HL-60/S4 treated with phorbol 12-myristate 13-acetate at 8.2 ng/mL for 4 days and 3 days (cell line): ENCODE measurements at regions not wholly inside any gene's neighbourhood (a gene's known extent, or its start where the extent isn't known, plus 50 kb on each side); places are given as distances from the start of the nearest gene placed in this dataset.

Experiments used
- in situ Hi-C: fragments of 300-500 bp; cut with MboI; formaldehyde crosslinking; loops from 2 replicates; pipeline ENCODE4 v1.15.0; 2022; ENCODE audit warnings: low sequenced_read_pairs

DNA sequence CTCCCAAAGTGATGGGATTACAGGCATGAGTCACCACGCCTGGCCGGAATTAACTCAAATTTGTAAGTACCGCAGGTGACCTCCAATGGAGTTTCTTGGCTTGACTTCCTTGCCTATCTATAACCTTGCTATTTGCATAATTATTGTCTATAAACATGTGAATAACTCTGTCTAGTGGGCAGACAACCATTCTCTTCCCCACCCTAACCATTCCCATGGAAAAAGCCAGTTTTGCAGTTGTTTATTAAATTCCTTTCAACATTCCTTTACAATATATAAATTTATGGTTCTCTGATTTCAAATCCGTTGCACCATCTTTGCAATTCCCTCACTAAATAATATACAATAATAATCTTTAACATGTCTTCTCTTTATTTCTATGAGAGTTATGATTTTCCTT, 61.0 kb upstream of the ZDHHC17 start:
- in situ Hi-C loops: no loop called here

DNA sequence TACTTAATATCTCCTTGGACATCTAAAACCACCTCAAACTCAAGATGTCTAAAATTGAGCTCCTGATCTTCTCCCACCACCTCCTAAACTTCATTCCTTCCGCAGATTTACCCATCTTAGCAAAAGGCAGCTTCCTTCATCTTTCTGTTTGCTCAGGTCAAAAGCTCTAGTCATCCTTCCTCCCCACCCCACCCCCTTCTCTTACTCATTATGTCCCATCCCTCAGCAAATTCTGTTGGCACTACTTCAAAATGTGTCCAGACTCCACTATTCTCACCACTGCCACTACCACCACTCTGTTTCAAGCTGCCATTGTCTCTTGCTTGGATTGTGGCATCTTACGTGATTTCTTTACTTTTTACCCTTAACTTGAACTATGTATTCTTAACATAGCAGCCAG, 59.2 kb upstream of the ZDHHC17 start:
- in situ Hi-C loops: no loop called here

DNA sequence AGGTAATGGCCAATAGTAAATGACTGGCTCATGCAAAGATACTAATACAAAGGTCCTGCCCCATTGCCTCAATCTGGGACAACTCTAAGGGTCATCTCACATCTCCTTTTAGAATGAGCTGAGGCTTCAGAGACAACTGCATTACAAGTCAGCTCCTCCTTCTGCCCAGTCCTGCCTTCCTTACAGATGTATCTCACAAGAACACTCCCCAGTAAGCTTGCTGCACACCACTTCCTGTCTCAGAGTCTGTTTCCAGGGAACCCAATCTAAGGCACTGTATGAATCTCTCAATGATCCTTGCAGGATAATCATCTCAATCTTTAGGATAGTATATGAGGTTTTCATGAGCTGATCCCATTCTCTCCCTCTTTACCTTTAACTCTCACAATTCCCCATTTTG, 57.8 kb upstream of the ZDHHC17 start:
- in situ Hi-C loops: no loop called here

DNA sequence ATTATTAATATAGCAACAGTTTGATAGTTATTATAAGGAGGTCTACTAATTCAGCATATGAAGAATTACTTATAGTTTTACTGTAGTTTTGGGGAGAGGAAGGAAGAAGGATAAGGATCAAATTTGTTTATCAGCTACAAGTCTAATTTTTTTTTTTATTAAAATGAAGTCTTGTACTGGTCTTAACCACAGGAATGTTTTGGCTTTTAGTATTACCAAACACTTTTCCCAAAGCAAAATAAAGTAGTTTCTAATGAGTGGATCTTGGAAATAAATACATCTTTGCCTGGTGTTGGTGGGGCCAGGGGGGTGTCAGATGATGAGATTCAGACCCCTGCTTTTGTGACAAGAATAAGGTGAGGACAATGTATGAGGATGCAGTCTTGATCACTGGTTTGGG, 57.2 kb upstream of the ZDHHC17 start:
- in situ Hi-C loops: no loop called here

DNA sequence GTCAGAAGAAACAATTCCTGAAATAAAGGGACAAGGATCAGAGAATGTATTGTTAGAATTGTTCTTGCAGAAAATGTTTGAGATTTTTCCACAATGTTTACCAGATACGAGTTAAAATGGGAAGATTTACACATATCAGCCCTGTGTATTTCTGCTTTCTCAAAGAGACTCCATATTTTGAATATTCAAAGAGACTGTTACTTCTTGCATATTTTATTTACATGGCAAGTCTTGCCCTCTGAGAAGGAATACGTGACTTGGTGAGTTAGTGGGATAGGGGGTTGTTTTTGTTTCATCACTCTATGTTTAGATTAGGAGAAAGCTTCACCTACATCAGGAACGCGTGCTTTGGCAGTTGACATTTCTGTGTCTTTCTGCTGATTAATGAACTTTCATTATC, 56.1 kb upstream of the ZDHHC17 start:
- in situ Hi-C loops: no loop called here

DNA sequence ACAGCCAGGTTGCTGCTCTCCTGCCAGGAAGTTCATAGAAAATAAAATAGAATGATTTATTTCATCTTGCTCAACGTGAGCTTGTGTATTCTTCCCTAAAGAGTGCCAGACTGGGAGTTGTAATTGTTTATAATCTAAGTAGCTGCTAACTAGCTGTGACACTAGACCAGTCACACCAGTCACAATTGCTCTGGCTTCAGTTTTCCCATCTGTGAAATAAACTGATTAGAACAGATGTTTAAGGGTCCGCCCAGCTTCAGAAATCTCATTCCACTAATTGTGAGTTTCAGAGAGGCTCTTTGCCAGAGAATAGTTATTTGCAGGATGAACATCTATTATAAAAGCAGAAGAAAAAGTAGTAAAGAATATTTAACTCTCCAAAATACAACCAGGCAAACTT, 55.6 kb upstream of the ZDHHC17 start:
- in situ Hi-C loops: no loop called here

DNA sequence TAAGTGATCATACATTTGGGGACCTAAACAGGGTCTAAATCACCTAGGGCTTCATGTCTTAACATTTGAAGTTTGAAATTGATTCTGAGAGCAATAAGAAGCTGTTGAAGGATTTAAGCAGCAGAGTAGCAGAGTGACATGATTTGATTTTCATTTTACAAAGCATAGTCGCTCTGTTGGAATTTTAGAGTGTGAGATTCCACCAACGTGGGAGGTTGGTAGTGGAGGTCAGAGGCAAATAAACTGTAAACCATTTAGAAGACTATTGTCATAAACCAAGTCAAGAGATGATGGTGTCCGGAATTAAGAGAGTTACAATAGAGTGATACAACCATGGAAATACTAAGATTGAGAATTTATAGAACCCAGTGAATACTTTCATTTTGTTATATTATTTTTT, 52.7 kb upstream of the ZDHHC17 start:
- in situ Hi-C loops: no loop called here

DNA sequence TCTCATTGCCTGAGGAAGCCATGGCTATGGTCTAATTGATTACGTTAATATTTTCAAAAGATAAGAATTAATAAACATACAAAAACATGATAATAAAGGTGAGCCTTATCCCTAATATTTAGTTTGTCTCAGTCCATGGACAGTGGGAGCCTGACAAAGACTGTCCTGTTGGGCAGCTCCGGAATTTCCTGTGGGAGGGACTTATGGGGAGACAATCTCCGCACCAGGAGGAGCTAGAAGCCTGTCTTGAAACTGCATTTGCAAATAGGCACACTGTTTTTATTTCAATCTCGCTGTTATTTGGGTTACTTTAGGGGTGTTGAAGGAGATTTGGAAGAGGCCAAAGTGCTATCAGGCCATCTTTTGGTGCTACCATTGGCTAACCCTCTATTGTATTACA, 50.8 kb upstream of the ZDHHC17 start:
- in situ Hi-C loops: no loop called here

DNA sequence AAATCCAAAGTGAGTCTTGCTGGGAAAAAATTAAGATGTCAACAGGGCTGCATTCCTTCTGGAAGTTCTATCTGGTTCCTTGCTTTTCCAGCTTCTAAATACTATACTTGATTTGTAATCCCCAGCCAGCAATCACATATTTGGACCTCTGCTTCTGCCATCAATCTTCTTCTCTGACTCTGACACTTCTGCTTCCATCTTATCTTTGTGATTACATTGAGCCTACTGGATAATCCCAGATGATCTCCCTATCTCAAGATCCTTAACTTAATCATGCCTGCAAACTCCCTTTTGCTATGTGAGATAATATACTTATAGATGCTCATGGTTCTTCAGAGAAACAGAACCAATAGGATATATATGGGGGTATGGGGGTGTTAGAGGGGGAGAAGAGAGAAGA, 49.9 kb upstream of the ZDHHC17 start:
- in situ Hi-C loops: no loop called here
